Esophagus squamous epithelium (tissue), 5 donors: ENCODE measurements at regions not wholly inside any gene's neighbourhood (a gene's known extent, or its start where the extent isn't known, plus 50 kb on each side); places are given as distances from the start of the nearest gene placed in this dataset.

ENCODE experiments used
- DNase-seq: peaks from one replicate; lab custom pipeline; 2025; lab: John Stamatoyannopoulos, UW
- H3K27ac ChIP-seq, 4 donors: fragments of 200-600 bp; sonication (generic); one replicate each; pipeline ENCODE4 v1.5.1; 2016 to 2019; ENCODE audit warnings: mild to moderate bottlenecking in 1 of 4
- H3K27me3 ChIP-seq, 4 donors: fragments of 200-600 bp; sonication (generic); 1 replicate in 3 of 4; 2 replicates in 1 of 4; pipeline versions ENCODE4 v1.5.1 to v1.6.0; 2017 to 2021; ENCODE audit warnings: antibody characterized with exemption in 1 of 4
- H3K36me3 ChIP-seq, 3 donors: fragments of 200-600 bp; sonication (generic); one replicate each; pipeline ENCODE4 v1.5.1; 2016 to 2019
- H3K4me1 ChIP-seq, 3 donors: fragments of 200-600 bp; sonication (generic); one replicate each; pipeline ENCODE4 v1.5.1; 2017 to 2019
- H3K4me3 ChIP-seq, 4 donors: fragments of 200-600 bp; sonication (generic); 1 replicate in 3 of 4; 2 replicates in 1 of 4; pipeline ENCODE4 v1.5.1; 2016 to 2019; ENCODE audit warnings: mild to moderate bottlenecking in 2 of 4, moderate library complexity in 1 of 4
- H3K9me3 ChIP-seq, 3 donors: fragments of 200-600 bp; sonication (generic); one replicate each; pipeline ENCODE4 v1.5.1; 2016 to 2019
- POLR2A ChIP-seq, 4 donors: fragments of 450-650 bp; IDR thresholded peaks; one replicate each; pipeline ENCODE4 v1.6.1; 2017; ENCODE audit warnings: antibody characterized with exemption in 4 of 4, mild to moderate bottlenecking in 4 of 4, moderate library complexity in 3 of 4
- WGBS, 2 donors: methylation state at CpG; one replicate each; pipeline ENCODE4 v1.1.5; 2018; 5-methylcytosine and 5-hydroxymethylcytosine counted together
- intact Hi-C: fragments of 100-400 bp; cut with DNase I; formaldehyde crosslinking; loops from one replicate; pipeline ENCODE4 v1.15.0; 2022
- TF ChIP-seq, protein P1 (sequence below), 6 experiments: fragments of 450-650 bp in 4 of 6; fragments of 200-600 bp in 2 of 6; sonication (generic) in 2 of 6; IDR thresholded peaks; one replicate each; pipeline ENCODE4 v1.5.1; 2016 to 2019; ENCODE audit warnings: antibody characterized with exemption in 6 of 6, mild to moderate bottlenecking in 4 of 6, moderate library complexity in 4 of 6
- donor health status: DM: yes; HTN: yes; CAD: no.

DNA sequence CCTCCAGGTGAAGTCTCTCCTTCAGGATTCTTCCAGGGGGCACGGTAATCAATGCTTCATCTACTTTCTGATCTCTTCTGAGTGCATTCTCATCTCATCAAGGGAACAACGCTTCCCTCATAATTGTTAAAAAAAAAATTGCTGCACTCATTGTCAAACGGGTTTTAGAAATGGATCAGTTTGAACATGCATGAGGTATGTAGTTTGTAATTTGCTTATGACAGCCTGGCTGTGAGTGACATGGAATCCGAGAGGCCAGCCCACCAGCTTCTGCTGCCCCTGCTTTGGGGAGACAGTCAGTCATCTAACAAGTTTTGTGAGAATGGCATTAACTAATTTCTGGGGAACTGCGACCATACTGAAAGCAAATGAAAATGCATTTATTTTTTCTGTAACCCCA lies 791.9 kb upstream of the SOX11 start:
- Histone ChIP-seq H3K9me3 (peaks cover 0 to 7% (median 0%) of the 10 kb centered on the region in 3 donors), H3K36me3 (no peaks in the 10 kb centered on the region), H3K4me3 (no peak overlapping the region), H3K27ac (no peak overlapping the region), H3K27me3 (no peaks in the 10 kb centered on the region), H3K4me1 (no peaks in the 10 kb centered on the region)
- WGBS, 2 donors, result 46 to 57% methylated on average over 5 of the region's 5 CpGs
- intact Hi-C loops, result no loop called here
- no peak for DNase-seq
- TF ChIP-seq, protein P1, sequence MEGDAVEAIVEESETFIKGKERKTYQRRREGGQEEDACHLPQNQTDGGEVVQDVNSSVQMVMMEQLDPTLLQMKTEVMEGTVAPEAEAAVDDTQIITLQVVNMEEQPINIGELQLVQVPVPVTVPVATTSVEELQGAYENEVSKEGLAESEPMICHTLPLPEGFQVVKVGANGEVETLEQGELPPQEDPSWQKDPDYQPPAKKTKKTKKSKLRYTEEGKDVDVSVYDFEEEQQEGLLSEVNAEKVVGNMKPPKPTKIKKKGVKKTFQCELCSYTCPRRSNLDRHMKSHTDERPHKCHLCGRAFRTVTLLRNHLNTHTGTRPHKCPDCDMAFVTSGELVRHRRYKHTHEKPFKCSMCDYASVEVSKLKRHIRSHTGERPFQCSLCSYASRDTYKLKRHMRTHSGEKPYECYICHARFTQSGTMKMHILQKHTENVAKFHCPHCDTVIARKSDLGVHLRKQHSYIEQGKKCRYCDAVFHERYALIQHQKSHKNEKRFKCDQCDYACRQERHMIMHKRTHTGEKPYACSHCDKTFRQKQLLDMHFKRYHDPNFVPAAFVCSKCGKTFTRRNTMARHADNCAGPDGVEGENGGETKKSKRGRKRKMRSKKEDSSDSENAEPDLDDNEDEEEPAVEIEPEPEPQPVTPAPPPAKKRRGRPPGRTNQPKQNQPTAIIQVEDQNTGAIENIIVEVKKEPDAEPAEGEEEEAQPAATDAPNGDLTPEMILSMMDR (IDR thresholded peaks at IDR 0.05), result no peak
- no peak for TF ChIP-seq POLR2A (IDR thresholded peaks at IDR 0.05)

DNA sequence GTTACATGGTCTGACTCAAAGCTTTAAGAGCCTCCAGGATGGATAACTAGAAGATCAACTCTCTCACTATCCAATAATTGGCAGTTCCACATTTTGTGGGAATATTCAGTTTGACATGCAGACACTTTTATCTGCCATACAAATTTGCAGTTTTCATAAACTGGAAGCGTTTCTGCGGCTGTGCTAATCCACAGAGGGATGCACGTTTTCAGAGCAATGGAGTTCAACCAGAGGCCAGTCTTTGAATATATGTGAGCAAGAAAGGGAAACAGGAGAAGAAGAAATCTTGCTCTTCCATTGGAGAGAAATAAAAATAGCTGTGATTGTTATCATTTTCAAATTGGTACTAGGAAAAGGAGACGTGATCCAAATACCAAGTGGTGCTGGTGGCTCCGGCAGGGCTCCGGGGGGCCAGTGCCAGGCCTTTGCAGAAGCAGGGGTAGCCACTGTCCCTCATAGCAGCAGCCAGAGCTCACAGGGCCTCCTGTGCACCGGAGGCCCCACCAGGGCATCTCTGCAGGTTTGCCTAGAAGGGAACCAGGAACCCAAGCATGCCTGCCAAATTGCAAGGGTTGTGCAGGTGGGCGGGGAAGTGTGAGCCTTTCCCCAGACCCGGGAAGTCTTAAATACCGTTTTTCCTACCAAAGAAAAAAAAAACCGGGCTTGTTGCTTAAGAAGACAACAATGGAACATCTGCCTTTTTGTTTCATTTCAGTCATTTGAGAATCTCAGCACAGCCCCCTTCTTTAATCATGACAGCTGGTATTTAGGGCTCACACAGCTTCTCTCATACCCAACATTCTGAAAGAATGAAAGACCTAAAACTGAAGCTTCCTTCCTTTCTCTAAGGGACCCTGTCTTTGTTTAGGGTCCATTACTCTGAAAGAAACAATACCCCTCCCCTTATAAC lies 791.1 kb upstream of the SOX11 start:
- H3K36me3 ChIP-seq, result no peaks in the 10 kb centered on the region
- no peaks in the 10 kb centered on the region for H3K27me3 ChIP-seq
- H3K9me3 ChIP-seq, result peaks cover 0 to 7% (median 0%) of the 10 kb centered on the region in 3 donors
- no peak for DNase-seq
- WGBS, 2 donors, result 53 to 59% methylated on average over 11 of the region's 11 CpGs
- no peak overlapping the region for H3K4me3 ChIP-seq
- H3K4me1 ChIP-seq, result no peaks in the 10 kb centered on the region
- intact Hi-C loops, result no loop called here
- no peak for TF ChIP-seq POLR2A (IDR thresholded peaks at IDR 0.05)
- TF ChIP-seq, protein P1 (IDR thresholded peaks at IDR 0.05), result no peak
- no peak overlapping the region for H3K27ac ChIP-seq

DNA sequence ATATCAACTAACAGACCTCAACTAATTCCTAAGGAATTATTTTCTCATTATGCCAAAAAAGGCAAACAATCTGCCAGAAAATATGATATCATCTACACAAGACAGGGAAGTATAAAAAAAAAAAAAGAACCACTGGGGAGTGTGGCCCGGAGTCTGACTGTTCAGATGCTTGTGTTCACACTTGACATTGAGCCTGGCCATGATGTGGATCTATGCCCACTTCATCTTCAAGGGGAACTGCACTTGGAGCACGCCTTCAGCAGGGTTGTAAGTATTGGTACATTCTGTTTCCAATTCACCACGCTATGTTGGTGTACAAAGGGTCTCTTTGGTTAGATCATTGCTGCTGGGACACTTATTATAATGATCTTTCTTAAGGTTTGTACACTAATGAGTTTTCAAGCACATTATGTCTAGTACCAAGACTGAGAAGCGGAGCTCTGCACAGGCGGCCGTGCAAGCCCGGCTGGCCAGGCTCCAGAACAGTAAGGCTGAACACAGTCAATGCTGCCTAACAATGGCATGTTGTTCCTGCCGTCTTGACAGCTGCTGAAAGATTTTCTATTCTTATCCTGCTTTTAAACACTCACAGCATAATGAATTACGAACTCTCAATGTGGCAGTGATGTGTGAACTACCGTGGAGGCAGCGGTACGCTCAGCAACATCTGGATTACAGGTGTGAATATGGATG lies 788.4 kb upstream of the SOX11 start:
- no peaks in the 10 kb centered on the region for H3K27me3 ChIP-seq
- H3K4me1 ChIP-seq, result no peaks in the 10 kb centered on the region
- 34 to 36% methylated on average over 12 of the region's 12 CpGs for WGBS, 2 donors
- TF ChIP-seq, protein P1 (IDR thresholded peaks at IDR 0.05), result no peak
- no peak for TF ChIP-seq POLR2A (IDR thresholded peaks at IDR 0.05)
- intact Hi-C loops, result no loop called here
- H3K27ac ChIP-seq, result no peak overlapping the region
- peaks cover 0 to 7% (median 0%) of the 10 kb centered on the region in 3 donors for H3K9me3 ChIP-seq
- no peak for DNase-seq
- H3K36me3 ChIP-seq, result no peaks in the 10 kb centered on the region
- no peak overlapping the region for H3K4me3 ChIP-seq

DNA sequence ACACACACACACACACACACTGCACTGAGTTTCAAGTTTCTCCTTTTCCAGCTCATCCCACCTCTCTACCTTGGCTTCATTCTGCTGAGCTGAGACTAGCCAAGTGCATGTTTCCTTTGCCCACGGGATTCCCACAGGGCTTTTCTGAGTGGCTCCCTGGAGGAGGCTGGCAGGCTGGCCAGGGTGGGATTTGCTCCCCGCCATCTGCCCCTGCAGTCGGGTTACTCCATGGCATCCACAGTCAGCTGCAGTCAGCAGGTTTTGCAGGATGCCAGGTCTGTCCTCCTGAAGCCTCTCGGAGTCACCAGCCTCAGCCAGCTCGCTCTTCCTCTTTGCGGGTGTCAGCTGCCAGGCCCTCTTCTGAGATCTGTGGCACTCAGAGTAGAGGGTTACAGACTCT lies 783.7 kb upstream of the SOX11 start:
- Histone ChIP-seq H3K9me3 (no peaks in the 10 kb centered on the region), H3K27me3 (no peaks in the 10 kb centered on the region), H3K27ac (no peak overlapping the region), H3K4me3 (no peak overlapping the region), H3K36me3 (no peaks in the 10 kb centered on the region), H3K4me1 (no peaks in the 10 kb centered on the region)
- 76% methylated on average over 4 to 6 of the region's 6 CpGs for WGBS, 2 donors
- intact Hi-C loops, result no loop called here
- no peak for TF ChIP-seq POLR2A (IDR thresholded peaks at IDR 0.05)
- TF ChIP-seq, protein P1 (IDR thresholded peaks at IDR 0.05), result no peak
- DNase-seq, result no peak
